22Rv1 (cell line): ENCODE measurements at regions not wholly inside any gene's neighbourhood (a gene's known extent, or its start where the extent isn't known, plus 50 kb on each side); places are given as distances from the start of the nearest gene placed in this dataset.
"Not testable (repeated sequence)": the region's sequence is repeated elsewhere in the genome, so short reads cannot be mapped to it uniquely, and the experiment has no call there.

Experiments used
- H3K27ac ChIP-seq: fragments of 450-650 bp; 2 replicates; pipeline ENCODE4 v1.5.1; 2017
- CTCF ChIP-seq: fragments of 450-650 bp; IDR thresholded peaks from 2 replicates; pipeline ENCODE4 v1.5.1; 2017; ENCODE audit warnings: mild to moderate bottlenecking
- ZFX ChIP-seq: fragments of 450-650 bp; IDR thresholded peaks from 2 replicates; pipeline ENCODE4 v1.6.1; 2017; ENCODE audit warnings: antibody characterized with exemption, borderline replicate concordance

DNA sequence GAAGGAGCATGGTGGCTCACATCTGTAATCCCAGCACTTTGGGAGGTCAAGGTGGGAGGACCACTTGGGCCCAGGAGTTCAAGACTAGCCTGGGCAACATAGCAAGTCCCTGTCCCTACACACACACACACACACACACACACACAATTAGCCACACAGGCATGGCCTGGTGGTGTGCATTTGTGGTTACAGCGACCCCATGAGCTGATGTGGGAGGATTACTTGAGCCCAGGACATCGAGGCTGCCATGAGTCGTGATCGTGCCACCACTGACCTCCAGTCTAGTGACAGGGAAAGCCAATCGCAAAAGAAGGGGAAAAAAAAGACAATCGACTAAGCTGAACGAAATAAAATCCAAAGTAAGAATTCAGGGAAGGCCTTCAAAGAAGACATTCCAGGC is 67.9 kb downstream of the TBX3 start:
- no peak overlapping the region for H3K27ac ChIP-seq
- TF ChIP-seq CTCF (no peak), ZFX (no peak)

DNA sequence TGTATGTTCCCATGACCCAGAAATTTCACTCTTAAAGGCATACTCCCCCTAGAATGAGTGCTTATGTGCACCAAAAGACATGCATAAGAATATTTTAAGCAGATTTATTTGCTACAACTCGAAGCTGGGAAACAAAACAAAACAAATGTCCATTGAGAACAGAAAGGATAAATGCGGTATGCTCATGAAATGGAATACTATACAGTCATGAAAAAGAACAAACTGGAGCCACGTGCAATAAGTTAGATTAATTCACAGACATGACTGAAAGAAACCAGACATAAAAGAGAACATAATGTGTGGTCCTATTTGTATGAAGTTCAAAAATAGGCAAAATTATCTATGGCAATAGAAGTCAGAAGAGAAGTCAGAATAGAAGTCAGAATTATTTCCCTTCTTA is 69.9 kb downstream of the TBX3 start:
- H3K27ac ChIP-seq = no peak overlapping the region
- TF ChIP-seq CTCF (no peak), ZFX (no peak)

DNA sequence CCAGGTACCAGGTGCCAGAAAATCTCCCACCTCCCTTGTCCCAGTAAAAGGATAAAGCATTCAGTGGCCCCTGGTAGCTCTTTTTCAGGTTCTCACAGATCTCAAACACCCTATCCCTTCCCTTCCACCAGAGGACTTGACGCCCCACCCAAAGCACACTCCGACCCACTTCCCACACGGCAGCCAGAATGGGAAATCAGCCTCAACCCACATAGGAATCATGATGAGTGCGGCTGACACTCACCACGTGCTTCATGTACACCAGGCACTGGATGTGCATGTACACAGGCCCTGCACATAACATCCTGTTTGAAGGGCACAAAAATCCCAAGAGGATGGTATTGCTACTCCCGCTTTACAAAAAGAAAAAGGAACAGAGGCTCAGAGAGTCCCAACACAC is 71.9 kb downstream of the TBX3 start:
- no peak for TF ChIP-seq CTCF
- TF ChIP-seq ZFX = no peak
- peak overlapping the region; percentile 76 for H3K27ac ChIP-seq

GRCh38 chr12:114611145-114612018 is 72.6 kb downstream of the TBX3 start:
- TF ChIP-seq ZFX (no peak), CTCF (no peak)
- H3K27ac ChIP-seq = peak overlapping the region; percentile 76

GRCh38 chr12:114608509-114608908 is 75.5 kb downstream of the TBX3 start:
- TF ChIP-seq ZFX = no peak
- TF ChIP-seq CTCF = no peak
- no peak overlapping the region for H3K27ac ChIP-seq

- TF ChIP-seq ZFX = no peak
- TF ChIP-seq CTCF = no peak
- no peak overlapping the region for H3K27ac ChIP-seq
Observed at GRCh38 chr12:114605918-114606317, 78.1 kb downstream of the TBX3 start.

DNA sequence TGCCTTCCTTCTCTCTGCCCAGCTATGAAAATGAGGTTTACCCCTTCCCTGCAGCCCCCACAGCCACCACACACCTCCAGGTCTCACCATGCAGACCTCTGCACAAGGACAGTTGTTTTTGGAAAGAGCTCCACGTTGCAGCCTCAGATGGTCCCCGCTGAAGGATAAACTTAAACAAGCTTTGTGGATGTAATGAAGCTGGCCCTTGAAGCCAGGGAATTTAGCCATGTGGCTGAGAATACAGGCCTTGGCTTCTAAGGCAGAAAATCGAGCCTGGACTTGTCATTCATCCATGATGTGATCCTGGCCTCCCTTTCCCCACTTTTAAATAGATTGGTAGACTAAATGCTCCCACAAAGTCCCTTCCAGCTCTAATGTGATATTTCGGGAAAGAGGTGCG is 79.4 kb downstream of the TBX3 start:
- no peak for TF ChIP-seq CTCF
- TF ChIP-seq ZFX = no peak
- H3K27ac ChIP-seq = no peak overlapping the region

DNA sequence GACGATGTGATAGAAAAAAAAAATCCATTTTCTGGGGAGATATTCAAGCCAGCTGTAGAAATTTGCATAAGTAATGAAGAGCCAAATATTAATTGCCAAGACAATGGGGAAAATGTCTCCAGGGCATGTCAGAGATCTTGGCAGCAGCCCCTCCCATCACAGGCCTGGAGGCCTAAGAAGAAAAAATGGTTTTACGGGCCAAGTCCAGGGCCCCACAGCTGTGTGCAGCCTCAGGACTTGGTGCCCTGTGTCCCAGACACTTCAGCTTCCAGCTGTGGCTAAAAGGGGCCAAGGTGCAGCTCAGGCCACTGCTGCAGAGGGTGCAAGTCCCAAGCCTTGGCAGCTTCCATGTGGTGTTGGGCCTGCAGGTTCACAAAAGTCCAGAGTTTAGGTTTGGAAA is 83.4 kb downstream of the TBX3 start:
- not testable (repeated sequence) for H3K27ac ChIP-seq
